GM21717 (cell line): ENCODE measurements at regions not wholly inside any gene's neighbourhood (a gene's known extent, or its start where the extent isn't known, plus 50 kb on each side); places are given as distances from the start of the nearest gene placed in this dataset.
"Not testable (repeated sequence)": the region's sequence is repeated elsewhere in the genome, so short reads cannot be mapped to it uniquely, and the experiment has no call there.

ENCODE experiments used
- ATAC-seq: cut with Tn5 transposase; IDR thresholded peaks from one replicate; pipeline ENCODE4 v1.9.1; 2021; ENCODE audit warnings: mild to moderate bottlenecking, moderate library complexity; ENCODE audit not compliant: unreplicated experiment

GRCh38 chrX:94576367-94577004 is 902.5 kb downstream of the FAM133A start:
- ATAC-seq = no peak

GRCh38 chrX:94600077-94600476 is 926.1 kb downstream of the FAM133A start:
- ATAC-seq = no peak

DNA sequence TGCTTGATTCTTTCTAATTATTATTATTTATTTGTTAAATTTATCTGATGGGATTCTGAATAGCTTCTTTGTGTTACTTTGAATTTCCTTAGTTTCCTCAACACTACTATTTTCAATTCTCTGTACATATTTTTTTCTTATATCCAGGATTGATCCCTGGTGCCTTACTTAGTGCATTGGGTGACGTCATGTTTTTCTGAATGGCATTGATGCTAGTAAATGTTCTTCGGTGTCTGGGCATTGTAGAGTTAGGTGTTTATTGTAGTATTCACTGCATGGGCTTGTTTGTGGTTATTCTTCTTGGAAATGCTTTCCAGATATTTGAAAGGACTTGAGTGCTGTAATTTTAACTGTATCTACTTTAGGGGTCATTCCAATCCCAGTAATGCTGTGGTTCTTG is 938.1 kb downstream of the FAM133A start:
- ATAC-seq = no peak

GRCh38 chrX:94633237-94633636 is 959.2 kb downstream of the FAM133A start:
- no peak for ATAC-seq

DNA sequence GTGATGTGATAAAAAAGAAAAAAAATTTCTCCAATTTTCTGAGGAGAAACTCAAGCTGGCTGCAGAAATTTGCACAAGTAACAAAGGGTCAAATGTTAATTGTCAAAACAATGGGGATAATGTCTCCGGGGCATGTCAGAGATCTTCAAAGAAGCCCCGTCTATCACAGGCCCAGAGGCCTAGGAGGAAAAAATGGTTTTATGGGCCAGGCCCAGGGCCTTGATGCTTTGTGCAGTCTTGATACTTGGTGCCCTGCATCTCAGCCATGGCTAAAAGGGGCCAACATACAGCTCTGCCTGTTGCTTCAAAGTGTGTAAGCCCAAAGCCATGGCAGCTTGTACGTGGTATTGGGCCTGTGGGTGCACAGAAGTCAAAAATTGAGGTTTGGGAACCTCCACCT is 961.0 kb downstream of the FAM133A start:
- no peak for ATAC-seq

- ATAC-seq = no peak
Observed at GRCh38 chrX:94645726-94646125, 971.7 kb downstream of the FAM133A start.

DNA sequence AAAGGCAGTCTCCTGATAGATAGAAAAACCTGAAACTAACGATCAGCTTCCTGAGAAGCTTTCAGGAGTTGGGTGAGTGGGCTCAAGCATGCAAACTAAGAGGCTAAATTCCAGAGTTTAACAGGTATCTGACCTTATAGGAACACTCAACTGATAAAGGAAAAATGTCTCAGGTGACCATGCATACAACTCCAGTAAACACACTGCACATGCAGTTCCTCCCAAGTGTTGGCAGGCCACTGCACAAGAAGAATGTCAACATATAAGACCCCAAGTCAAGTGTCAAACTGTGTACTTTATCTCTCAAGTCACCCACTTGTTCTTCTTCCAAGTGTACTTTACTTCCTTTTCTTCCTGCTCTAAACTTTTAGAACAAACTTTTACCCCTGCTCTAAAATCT is 981.2 kb downstream of the FAM133A start:
- no peak for ATAC-seq

- ATAC-seq = no peak
Observed at GRCh38 chrX:94662689-94663088, 988.7 kb downstream of the FAM133A start.

- no peak for ATAC-seq
Observed at GRCh38 chrX:94676285-94676684, 1002.3 kb downstream of the FAM133A start.

- no peak for ATAC-seq
Observed at GRCh38 chrX:94686071-94686470, 1012.1 kb downstream of the FAM133A start.

- no peak for ATAC-seq
Observed at GRCh38 chrX:94695910-94696309, 1021.9 kb downstream of the FAM133A start.

DNA sequence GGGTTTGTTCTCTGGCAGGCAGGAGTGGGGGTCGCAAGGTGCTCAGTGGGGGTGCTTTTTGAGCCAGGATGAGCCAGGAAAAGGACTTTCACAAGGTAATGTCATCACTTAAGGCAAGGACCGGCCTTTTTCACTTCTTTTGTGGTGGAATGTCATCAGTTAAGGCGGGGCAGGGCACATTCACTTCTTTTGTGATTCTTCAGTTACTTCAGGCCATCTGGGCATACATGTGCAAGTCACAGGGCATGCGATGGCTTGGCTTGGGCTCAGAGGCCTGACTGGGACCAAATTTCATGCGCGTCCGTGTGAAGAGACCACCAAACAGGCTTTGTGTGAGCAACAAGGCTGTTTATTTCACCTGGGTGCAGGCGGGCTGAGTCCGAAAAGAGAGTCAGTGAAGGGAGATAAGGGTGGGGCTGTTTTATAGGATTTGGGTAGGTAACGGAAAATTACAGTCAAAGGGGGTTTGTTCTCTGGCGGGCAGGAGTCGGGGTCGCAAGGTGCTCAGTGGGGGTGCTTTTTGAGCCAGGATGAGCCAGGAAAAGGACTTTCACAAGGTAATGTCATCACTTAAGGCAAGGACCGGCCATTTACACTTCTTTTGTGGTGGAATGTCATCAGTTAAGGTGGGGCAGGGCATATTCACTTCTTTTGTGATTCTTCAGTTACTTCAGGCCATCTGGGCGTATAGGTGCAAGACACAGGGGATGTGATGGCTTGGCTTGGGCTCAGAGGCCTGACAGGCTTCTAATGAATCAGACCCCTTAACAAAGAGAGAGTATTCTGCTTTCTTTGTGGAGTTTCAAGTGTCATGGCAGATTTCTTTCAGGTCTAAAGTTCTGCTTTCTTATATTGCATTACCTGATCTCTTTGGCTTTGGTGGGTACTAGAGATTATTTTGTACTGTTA is 1030.6 kb downstream of the FAM133A start:
- ATAC-seq = not testable (repeated sequence)

DNA sequence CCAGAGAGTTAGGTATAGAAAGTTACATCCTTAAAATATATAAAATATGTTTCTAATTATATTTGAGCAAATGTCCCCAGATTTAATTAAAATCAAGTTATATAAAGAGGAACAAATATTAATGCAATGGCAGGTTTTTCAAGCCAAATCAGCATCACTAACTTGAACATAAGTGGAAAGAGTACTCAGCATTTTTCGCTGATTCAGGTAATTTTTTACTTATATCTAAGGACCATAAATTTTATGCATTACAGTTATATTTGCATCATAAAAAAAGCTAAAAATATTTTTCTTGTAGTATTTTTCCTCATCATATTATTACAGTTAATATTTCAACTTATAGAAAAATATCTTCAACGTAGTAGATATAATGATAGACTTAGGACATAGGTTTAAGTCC is 1047.4 kb downstream of the FAM133A start:
- no peak for ATAC-seq

- no peak for ATAC-seq
Observed at GRCh38 chrX:94722578-94722977, 1048.6 kb downstream of the FAM133A start.

DNA sequence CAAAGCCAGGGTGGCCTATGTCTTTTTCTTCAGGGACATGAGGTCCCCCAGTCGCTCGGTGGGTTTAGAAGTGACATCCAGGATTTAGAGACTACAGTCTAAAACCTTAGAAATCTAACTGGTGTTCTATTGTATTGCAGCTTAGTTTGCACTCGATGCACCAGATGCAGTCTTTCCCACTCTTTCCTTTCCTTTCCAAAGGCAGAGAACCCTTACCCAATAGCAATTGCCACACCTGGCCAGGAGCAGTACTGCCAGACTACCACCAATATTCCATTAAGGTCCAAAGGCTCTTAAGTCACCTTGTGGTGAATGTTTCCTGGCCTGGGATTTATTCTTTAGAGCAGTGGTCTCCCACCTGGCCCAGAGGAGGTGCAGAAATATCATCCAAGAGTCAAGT is 1068.8 kb downstream of the FAM133A start:
- ATAC-seq = no peak

- no peak for ATAC-seq
Observed at GRCh38 chrX:94743478-94743877, 1069.5 kb downstream of the FAM133A start.

DNA sequence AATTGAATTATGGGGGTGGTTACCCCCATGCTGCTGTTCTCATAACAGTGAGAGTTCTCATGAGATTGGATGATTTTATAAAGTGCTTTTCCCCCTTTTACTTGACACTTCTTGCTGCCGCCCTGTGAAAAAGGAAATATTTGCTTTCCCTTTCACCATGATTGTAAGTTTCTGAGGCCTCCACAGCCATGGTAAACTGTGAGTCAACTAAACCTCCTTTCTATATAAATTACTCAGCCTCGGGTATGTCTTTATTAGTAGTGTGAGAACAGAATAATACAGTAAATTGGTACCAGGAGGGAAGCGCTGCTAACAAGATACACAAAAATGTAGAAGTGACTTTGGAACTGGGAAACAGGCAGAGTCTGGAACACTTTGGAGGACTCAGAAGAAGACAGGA is 1070.8 kb downstream of the FAM133A start:
- ATAC-seq = no peak

- no peak for ATAC-seq
Observed at GRCh38 chrX:94751611-94752010, 1077.6 kb downstream of the FAM133A start.

DNA sequence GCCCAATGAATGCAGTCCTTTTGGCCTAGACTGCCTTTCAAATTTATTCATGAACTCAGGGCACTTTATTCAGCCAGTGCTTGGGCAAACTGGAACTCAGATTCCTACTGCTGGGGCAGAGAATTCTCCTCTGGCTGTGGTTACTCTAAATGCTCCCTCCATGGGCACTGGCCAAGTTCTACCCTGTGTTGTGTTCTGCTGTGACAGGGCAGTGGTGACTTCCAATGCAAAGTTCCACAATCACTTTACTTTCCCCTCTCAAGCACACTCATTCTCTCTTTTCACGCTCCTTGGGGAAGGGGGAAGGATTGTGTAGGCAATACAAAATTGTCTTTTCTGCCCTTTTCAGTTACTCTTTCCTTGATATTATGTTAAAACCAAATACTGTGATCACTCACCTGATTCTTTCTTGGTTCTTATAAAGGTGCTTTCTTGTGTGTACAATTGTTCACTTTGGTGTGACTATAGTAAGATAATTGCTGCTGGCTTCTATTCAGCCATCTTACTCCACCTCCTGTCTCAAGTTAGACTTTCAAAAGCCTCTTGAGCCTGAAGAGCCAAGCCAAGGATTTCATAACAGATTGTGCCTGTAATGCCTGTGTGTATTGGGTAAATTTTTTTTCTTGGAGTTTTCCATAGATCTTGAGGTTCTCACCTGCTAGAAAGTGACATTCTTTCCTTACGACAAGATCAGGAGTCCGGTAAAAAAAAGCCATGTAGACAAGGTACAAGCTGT is 1078.6 kb downstream of the FAM133A start:
- ATAC-seq = no peak

GRCh38 chrX:94758130-94758529 is 1084.1 kb downstream of the FAM133A start:
- no peak for ATAC-seq

DNA sequence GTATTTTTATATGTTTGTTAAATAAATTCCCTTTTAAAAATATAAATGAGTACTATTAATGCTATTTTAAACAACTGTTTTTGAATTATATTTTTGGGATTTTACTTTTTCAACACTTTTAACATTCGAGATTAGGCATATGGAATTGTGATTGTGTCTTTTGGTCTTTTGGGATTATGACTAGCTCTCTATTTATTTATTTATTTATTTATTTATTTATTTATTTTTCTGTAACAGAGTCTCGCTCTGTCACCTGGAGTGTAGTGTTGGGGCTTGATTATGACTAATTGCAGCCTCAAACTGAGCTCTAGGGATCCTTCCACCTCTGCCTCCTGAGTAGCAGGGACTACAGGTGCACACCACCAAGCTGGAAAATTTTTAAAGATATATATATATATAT is 1101.6 kb downstream of the FAM133A start:
- no peak for ATAC-seq

- ATAC-seq = no peak
Observed at GRCh38 chrX:94813541-94813940, 1139.5 kb downstream of the FAM133A start.
